ENCODE measurements at regions not wholly inside any gene's neighbourhood (a gene's known extent, or its start where the extent isn't known, plus 50 kb on each side); places are given as distances from the start of the nearest gene placed in this dataset.
A peak's percentile ranks its signal among the peaks of the same experiment; 100 is the strongest.

DNA sequence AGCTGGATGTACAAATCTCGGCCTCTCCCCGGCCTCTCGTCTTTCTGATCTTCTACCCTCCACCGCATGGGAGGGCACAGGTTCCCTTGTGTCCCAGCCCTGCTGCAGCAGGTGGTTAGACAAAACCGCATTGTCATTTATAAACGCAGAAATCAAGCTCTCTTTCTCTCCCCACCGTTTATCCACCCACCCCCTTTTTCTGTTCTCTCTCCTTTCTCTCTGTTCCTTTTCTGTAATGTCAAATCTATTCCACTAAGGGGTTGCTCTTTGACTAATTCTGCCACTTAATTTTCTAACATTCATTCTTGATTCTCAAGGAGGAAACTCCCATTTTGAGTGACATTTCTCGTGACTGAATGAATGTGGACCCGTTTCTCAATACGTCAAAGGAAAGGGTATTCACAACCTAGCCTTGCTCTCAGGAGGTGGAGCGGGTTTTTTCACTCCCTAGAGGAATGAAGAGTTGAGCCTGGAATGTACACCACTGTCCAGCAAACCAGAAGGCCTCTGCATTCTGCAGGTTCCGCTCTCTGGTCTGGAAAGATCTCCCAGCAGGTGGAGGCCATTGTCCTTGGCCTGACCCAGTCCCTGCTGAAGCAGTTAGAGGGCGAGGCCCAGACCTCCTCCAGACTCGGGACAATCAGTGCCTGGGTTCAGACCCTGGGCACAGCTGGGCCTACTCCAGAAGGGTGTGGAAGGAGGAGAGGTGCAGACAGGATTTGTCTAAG is 70.9 kb upstream of the ENPP6 start:
- Histone ChIP-seq H3K36me3 (ENCODE audit: control insufficient read depth, insufficient read depth, low read length) (no peaks in the 10 kb centered on the region), H3K79me2 (ENCODE audit: control insufficient read depth, insufficient read depth, low read length) (no peaks in the 10 kb centered on the region), H3K4me3 (no peak overlapping the region), H4K20me1 (replicated peaks; ENCODE audit: control insufficient read depth, insufficient read depth, low read length) (no peaks in the 10 kb centered on the region), H3K4me2 (ENCODE audit: insufficient read depth, low read length) (no peak overlapping the region), H3K4me1 (replicated peaks in 1 of 2; ENCODE audit: control insufficient read depth in 2 of 2, insufficient read depth in 2 of 2, low read length in 2 of 2) (peaks cover 0 to 5% of the 10 kb centered on the region in 2 experiments; a peak in 3 of 5 replicates), H3K9me3 (replicated peaks; ENCODE audit: control insufficient read depth, insufficient read depth, low read depth, low read length) (no peaks in the 10 kb centered on the region), H3K27ac (ENCODE audit: extremely low read depth, low read depth, low read length) (no peak overlapping the region), H3K9ac (ENCODE audit: insufficient read depth in 1 of 2, low read depth in 2 of 2, low read length in 2 of 2) (no peak overlapping the region; a peak in 1 of 4 replicates), H3K9me1 (ENCODE audit: control insufficient read depth, insufficient read depth, low read length) (no peaks in the 10 kb centered on the region), H3K27me3 (ENCODE audit: control insufficient read depth in 2 of 2, insufficient read depth in 2 of 2, low read length in 2 of 2) (no peaks in the 10 kb centered on the region), H2AFZ (ENCODE audit: low read depth, low read length) (peak overlapping the region; percentile 48; the same call in 1 of the 2 replicates)
- no TSS peak for BruUV-seq (replicated peaks)
- 56% methylated on average over 14 of the region's 14 CpGs for WGBS (ENCODE audit: insufficient coverage, low coverage, missing lambda C conversion rate)
- DNase-seq (ENCODE audit: extremely low read depth in 1 of 4, low spot score in 3 of 4) (no peak), FAIRE-seq (no peak), ATAC-seq (peak; percentile 56)
- TF ChIP-seq, protein P1, sequence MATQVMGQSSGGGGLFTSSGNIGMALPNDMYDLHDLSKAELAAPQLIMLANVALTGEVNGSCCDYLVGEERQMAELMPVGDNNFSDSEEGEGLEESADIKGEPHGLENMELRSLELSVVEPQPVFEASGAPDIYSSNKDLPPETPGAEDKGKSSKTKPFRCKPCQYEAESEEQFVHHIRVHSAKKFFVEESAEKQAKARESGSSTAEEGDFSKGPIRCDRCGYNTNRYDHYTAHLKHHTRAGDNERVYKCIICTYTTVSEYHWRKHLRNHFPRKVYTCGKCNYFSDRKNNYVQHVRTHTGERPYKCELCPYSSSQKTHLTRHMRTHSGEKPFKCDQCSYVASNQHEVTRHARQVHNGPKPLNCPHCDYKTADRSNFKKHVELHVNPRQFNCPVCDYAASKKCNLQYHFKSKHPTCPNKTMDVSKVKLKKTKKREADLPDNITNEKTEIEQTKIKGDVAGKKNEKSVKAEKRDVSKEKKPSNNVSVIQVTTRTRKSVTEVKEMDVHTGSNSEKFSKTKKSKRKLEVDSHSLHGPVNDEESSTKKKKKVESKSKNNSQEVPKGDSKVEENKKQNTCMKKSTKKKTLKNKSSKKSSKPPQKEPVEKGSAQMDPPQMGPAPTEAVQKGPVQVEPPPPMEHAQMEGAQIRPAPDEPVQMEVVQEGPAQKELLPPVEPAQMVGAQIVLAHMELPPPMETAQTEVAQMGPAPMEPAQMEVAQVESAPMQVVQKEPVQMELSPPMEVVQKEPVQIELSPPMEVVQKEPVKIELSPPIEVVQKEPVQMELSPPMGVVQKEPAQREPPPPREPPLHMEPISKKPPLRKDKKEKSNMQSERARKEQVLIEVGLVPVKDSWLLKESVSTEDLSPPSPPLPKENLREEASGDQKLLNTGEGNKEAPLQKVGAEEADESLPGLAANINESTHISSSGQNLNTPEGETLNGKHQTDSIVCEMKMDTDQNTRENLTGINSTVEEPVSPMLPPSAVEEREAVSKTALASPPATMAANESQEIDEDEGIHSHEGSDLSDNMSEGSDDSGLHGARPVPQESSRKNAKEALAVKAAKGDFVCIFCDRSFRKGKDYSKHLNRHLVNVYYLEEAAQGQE (IDR thresholded peaks at IDR 0.05; ENCODE audit: borderline replicate concordance) = 0 out of 2 replicates have a peak, but pooled peaks have one; percentile 4
- TF ChIP-seq, protein P1 (CRISPR knock-in tag; IDR thresholded peaks at IDR 0.05; ENCODE audit: low read depth) = no peak
- 0 out of 2 replicates have a peak, but pooled peaks have one; percentile 3 for TF ChIP-seq ZNF316 (IDR thresholded peaks at IDR 0.05)
- TF ChIP-seq, protein P2, sequence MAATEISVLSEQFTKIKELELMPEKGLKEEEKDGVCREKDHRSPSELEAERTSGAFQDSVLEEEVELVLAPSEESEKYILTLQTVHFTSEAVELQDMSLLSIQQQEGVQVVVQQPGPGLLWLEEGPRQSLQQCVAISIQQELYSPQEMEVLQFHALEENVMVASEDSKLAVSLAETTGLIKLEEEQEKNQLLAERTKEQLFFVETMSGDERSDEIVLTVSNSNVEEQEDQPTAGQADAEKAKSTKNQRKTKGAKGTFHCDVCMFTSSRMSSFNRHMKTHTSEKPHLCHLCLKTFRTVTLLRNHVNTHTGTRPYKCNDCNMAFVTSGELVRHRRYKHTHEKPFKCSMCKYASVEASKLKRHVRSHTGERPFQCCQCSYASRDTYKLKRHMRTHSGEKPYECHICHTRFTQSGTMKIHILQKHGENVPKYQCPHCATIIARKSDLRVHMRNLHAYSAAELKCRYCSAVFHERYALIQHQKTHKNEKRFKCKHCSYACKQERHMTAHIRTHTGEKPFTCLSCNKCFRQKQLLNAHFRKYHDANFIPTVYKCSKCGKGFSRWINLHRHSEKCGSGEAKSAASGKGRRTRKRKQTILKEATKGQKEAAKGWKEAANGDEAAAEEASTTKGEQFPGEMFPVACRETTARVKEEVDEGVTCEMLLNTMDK (IDR thresholded peaks at IDR 0.05; ENCODE audit: borderline replicate concordance, insufficient read depth, low read depth, low read length, poor library complexity, severe bottlenecking) = no peak
- ChIA-PET POLR2A (interaction anchor here (1.4 kb wide), 2 partner anchors 8 to 10 kb away, joined by 4 read pairs; no protein-coding TSS in a partner anchor), CTCF (ENCODE audit: low intra/inter-chr PET ratio) (no interaction called here)
- intact Hi-C loops (cut with micrococcal nuclease) = no loop called here
- in situ Hi-C loops (cut with MboI) = no loop called here

All from K562 (cell line).